ENCODE measurements at regions not wholly inside any gene's neighbourhood (a gene's known extent, or its start where the extent isn't known, plus 50 kb on each side); places are given as distances from the start of the nearest gene placed in this dataset.

- TF ChIP-seq POLR2A (IDR thresholded peaks at IDR 0.05; ENCODE audit: low read depth, low read length) (no peak), ELK1 (IDR thresholded peaks at IDR 0.05; ENCODE audit: borderline replicate concordance, low read depth, low read length) (no peak), CTCF (conservative IDR thresholded peaks at IDR 0.05; ENCODE audit: low read depth, low read length) (no peak), RFX5 (IDR thresholded peaks at IDR 0.05; ENCODE audit: low read depth, low read length) (no peak), RAD21 (IDR thresholded peaks at IDR 0.05; ENCODE audit: low read length) (no peak), MAFK (IDR thresholded peaks at IDR 0.05; ENCODE audit: low read depth, low read length) (no peak), RCOR1 (IDR thresholded peaks at IDR 0.05; ENCODE audit: insufficient replicate concordance, low read length) (no peak), USF2 (IDR thresholded peaks at IDR 0.05; ENCODE audit: low read depth, low read length) (no peak)
Observed at GRCh38 chr5:51632793-51633192, 249.5 kb downstream of the ISL1 start.
